Liver (tissue), 3 donors: ENCODE measurements at regions not wholly inside any gene's neighbourhood (a gene's known extent, or its start where the extent isn't known, plus 50 kb on each side); places are given as distances from the start of the nearest gene placed in this dataset.

ENCODE experiments used
- GABPA ChIP-seq, 2 donors: IDR thresholded peaks in 1 of 2; conservative IDR thresholded peaks in 1 of 2; 2 replicates each; pipeline ENCODE4 v1.6.1; 2016; ENCODE audit warnings: antibody characterized with exemption in 2 of 2, mild to moderate bottlenecking in 1 of 2, moderate library complexity in 1 of 2
- HNF4A ChIP-seq, 2 donors: conservative IDR thresholded peaks; 2 replicates each; pipeline ENCODE4 v1.6.1; 2016; ENCODE audit warnings: antibody characterized with exemption in 2 of 2, mild to moderate bottlenecking in 2 of 2
- JUND ChIP-seq, 2 donors: IDR thresholded peaks; 2 replicates each; pipeline ENCODE4 v1.6.1; 2016; ENCODE audit warnings: antibody characterized with exemption in 2 of 2
- NR2F2 ChIP-seq: IDR thresholded peaks from 2 replicates; pipeline ENCODE4 v1.6.1; 2016; ENCODE audit warnings: antibody characterized with exemption
- RAD21 ChIP-seq, 2 donors: IDR thresholded peaks; 2 replicates each; pipeline ENCODE4 v1.6.1; 2016; ENCODE audit warnings: antibody characterized with exemption in 2 of 2, mild to moderate bottlenecking in 2 of 2
- SP1 ChIP-seq: IDR thresholded peaks from 2 replicates; pipeline ENCODE4 v1.6.1; 2018; ENCODE audit warnings: antibody characterized with exemption, mild to moderate bottlenecking
- TAF1 ChIP-seq: conservative IDR thresholded peaks from 2 replicates; pipeline ENCODE4 v1.6.1; 2016; ENCODE audit warnings: antibody characterized with exemption, mild to moderate bottlenecking
- YY1 ChIP-seq: IDR thresholded peaks from 2 replicates; pipeline ENCODE4 v1.6.1; 2016; ENCODE audit warnings: antibody characterized with exemption, mild to moderate bottlenecking
- TF ChIP-seq, protein P1 (sequence below): fragments of 150-350 bp; IDR thresholded peaks from 2 replicates; pipeline ENCODE4 v1.5.1; 2017; ENCODE audit warnings: improper control_type of control experiment, low read depth, low read length; ENCODE audit not compliant: missing input control
- TF ChIP-seq, protein P2 (sequence below): IDR thresholded peaks from 2 replicates; pipeline ENCODE4 v1.6.1; 2016; ENCODE audit warnings: antibody characterized with exemption
- TF ChIP-seq, protein P3 (sequence below): IDR thresholded peaks from 2 replicates; pipeline ENCODE4 v1.6.1; 2016; ENCODE audit warnings: antibody characterized with exemption
- TF ChIP-seq, protein P4 (sequence below): IDR thresholded peaks from 2 replicates; pipeline ENCODE4 v1.6.1; 2016; ENCODE audit warnings: antibody characterized with exemption, mild to moderate bottlenecking
- donor health status: healthy.
- donor health status: healthy.

DNA sequence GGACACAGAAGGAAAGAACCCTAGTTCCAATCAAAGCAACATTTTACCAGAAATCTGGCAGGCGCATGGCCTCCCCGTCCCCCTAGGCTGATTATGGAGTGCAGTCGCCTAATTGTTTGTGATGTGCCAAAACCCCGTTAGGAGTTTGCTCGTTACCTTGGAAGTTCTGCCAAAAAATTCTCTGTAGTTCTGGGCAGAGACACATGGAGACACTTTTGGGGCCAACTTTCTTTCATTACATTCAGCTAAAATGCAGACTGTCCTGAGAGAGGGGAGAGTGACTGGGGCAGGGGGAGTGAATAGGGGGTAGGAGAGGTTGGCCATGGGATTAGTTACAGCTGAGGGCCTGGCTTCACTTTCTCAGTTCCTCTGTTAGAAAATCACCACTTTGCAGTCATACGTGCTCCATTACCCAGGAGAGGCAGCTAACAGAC is 158.0 kb upstream of the NPVF start:
- TF ChIP-seq, protein P1, sequence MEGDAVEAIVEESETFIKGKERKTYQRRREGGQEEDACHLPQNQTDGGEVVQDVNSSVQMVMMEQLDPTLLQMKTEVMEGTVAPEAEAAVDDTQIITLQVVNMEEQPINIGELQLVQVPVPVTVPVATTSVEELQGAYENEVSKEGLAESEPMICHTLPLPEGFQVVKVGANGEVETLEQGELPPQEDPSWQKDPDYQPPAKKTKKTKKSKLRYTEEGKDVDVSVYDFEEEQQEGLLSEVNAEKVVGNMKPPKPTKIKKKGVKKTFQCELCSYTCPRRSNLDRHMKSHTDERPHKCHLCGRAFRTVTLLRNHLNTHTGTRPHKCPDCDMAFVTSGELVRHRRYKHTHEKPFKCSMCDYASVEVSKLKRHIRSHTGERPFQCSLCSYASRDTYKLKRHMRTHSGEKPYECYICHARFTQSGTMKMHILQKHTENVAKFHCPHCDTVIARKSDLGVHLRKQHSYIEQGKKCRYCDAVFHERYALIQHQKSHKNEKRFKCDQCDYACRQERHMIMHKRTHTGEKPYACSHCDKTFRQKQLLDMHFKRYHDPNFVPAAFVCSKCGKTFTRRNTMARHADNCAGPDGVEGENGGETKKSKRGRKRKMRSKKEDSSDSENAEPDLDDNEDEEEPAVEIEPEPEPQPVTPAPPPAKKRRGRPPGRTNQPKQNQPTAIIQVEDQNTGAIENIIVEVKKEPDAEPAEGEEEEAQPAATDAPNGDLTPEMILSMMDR = no peak
- TF ChIP-seq TAF1 = no peak
- TF ChIP-seq JUND (IDR thresholded peaks at IDR 0.05) = no peak
- TF ChIP-seq, protein P2, sequence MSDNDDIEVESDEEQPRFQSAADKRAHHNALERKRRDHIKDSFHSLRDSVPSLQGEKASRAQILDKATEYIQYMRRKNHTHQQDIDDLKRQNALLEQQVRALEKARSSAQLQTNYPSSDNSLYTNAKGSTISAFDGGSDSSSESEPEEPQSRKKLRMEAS = no peak
- no peak for TF ChIP-seq RAD21 (IDR thresholded peaks at IDR 0.05)
- TF ChIP-seq, protein P3, sequence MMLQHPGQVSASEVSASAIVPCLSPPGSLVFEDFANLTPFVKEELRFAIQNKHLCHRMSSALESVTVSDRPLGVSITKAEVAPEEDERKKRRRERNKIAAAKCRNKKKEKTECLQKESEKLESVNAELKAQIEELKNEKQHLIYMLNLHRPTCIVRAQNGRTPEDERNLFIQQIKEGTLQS = no peak
- TF ChIP-seq SP1 = no peak
- no peak for TF ChIP-seq NR2F2
- TF ChIP-seq, protein P4, sequence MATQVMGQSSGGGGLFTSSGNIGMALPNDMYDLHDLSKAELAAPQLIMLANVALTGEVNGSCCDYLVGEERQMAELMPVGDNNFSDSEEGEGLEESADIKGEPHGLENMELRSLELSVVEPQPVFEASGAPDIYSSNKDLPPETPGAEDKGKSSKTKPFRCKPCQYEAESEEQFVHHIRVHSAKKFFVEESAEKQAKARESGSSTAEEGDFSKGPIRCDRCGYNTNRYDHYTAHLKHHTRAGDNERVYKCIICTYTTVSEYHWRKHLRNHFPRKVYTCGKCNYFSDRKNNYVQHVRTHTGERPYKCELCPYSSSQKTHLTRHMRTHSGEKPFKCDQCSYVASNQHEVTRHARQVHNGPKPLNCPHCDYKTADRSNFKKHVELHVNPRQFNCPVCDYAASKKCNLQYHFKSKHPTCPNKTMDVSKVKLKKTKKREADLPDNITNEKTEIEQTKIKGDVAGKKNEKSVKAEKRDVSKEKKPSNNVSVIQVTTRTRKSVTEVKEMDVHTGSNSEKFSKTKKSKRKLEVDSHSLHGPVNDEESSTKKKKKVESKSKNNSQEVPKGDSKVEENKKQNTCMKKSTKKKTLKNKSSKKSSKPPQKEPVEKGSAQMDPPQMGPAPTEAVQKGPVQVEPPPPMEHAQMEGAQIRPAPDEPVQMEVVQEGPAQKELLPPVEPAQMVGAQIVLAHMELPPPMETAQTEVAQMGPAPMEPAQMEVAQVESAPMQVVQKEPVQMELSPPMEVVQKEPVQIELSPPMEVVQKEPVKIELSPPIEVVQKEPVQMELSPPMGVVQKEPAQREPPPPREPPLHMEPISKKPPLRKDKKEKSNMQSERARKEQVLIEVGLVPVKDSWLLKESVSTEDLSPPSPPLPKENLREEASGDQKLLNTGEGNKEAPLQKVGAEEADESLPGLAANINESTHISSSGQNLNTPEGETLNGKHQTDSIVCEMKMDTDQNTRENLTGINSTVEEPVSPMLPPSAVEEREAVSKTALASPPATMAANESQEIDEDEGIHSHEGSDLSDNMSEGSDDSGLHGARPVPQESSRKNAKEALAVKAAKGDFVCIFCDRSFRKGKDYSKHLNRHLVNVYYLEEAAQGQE = no peak
- no peak for TF ChIP-seq HNF4A (conservative IDR thresholded peaks at IDR 0.05)
- no peak for TF ChIP-seq YY1
- no peak for TF ChIP-seq GABPA (IDR thresholded peaks at IDR 0.05 in 1 of 2, conservative IDR thresholded peaks at IDR 0.05 in 1 of 2)
